ENCODE measurements at regions not wholly inside any gene's neighbourhood (a gene's known extent, or its start where the extent isn't known, plus 50 kb on each side); places are given as distances from the start of the nearest gene placed in this dataset.

- Histone ChIP-seq H3T11ph (ENCODE audit: low read length) (no peak overlapping the region), H4K5ac (ENCODE audit: insufficient read length, low read depth, low read length) (no peak overlapping the region), H3K9ac (ENCODE audit: extremely low read depth, insufficient read length, low read length) (no peak overlapping the region), H3K23ac (ENCODE audit: insufficient read length, low read depth, low read length) (no peak overlapping the region), H3K4me1 (ENCODE audit: insufficient read depth, low read length) (no peaks in the 10 kb centered on the region), H3K79me2 (ENCODE audit: insufficient read depth, low read length) (no peaks in the 10 kb centered on the region), H3K56ac (ENCODE audit: insufficient read length, low read depth, low read length) (no peak overlapping the region), H2AFZ (ENCODE audit: low read length) (no peak overlapping the region), H3K18ac (ENCODE audit: insufficient read length, low read depth, low read length) (no peak overlapping the region), H4K8ac (replicated peaks; ENCODE audit: insufficient read length, low read depth, low read length) (no peak overlapping the region), H3K27me3 (ENCODE audit: insufficient read depth, low read length) (no peaks in the 10 kb centered on the region), H4K20me1 (ENCODE audit: control insufficient read depth, insufficient read depth, insufficient read length) (no peaks in the 10 kb centered on the region), H3K79me1 (ENCODE audit: insufficient read depth, low read depth, low read length, poor library complexity, severe bottlenecking) (no peaks in the 10 kb centered on the region), H2BK20ac (ENCODE audit: low read depth, low read length, poor library complexity, severe bottlenecking) (no peak overlapping the region), H3K4ac (ENCODE audit: low read depth, low read length) (no peak overlapping the region), H3K27ac (ENCODE audit: insufficient read length, low read depth, low read length) (no peak overlapping the region), H2BK5ac (ENCODE audit: insufficient read length, low read length) (no peak overlapping the region), H3K23me2 (ENCODE audit: insufficient read length, low read depth, low read length, poor library complexity, severe bottlenecking) (no peaks in the 10 kb centered on the region), H2BK120ac (ENCODE audit: low read depth, low read length, poor library complexity, severe bottlenecking) (no peak overlapping the region), H2BK15ac (ENCODE audit: low read depth, low read length) (no peak overlapping the region), H3K14ac (ENCODE audit: insufficient read depth, low read length) (no peak overlapping the region), H4K91ac (ENCODE audit: insufficient read length, low read depth, low read length) (no peak overlapping the region), H2AK5ac (ENCODE audit: insufficient read length, low read length) (no peak overlapping the region), H2BK12ac (ENCODE audit: insufficient read length, low read depth, low read length) (no peak overlapping the region), H3K9me3 (ENCODE audit: control insufficient read depth, low read depth, low read length) (peaks cover 24% of the 10 kb centered on the region), H3K4me2 (ENCODE audit: insufficient read depth, insufficient read length, low read length) (no peak overlapping the region)
- Mint-ChIP-seq H3K4me3 (no peak overlapping the region), H3K36me3 (ENCODE audit: insufficient read depth in 1 of 3, low read depth in 3 of 3) (peaks cover 19 to 43% (median 37%) of the 10 kb centered on the region in 3 experiments), H3K27me3 (ENCODE audit: low read depth) (no peaks in the 10 kb centered on the region), H3K9me3 (peaks cover 48 to 57% of the 10 kb centered on the region in 2 experiments), H3K4me1 (no peaks in the 10 kb centered on the region), H3K27ac (no peak overlapping the region)
- no CpG with 5 or more reads among the region's 3 CpGs for WGBS (ENCODE audit: extremely low coverage, insufficient read length, low lambda C conversion rate)
- TF ChIP-seq, protein P1, sequence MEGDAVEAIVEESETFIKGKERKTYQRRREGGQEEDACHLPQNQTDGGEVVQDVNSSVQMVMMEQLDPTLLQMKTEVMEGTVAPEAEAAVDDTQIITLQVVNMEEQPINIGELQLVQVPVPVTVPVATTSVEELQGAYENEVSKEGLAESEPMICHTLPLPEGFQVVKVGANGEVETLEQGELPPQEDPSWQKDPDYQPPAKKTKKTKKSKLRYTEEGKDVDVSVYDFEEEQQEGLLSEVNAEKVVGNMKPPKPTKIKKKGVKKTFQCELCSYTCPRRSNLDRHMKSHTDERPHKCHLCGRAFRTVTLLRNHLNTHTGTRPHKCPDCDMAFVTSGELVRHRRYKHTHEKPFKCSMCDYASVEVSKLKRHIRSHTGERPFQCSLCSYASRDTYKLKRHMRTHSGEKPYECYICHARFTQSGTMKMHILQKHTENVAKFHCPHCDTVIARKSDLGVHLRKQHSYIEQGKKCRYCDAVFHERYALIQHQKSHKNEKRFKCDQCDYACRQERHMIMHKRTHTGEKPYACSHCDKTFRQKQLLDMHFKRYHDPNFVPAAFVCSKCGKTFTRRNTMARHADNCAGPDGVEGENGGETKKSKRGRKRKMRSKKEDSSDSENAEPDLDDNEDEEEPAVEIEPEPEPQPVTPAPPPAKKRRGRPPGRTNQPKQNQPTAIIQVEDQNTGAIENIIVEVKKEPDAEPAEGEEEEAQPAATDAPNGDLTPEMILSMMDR (conservative IDR thresholded peaks at IDR 0.05): no peak
- DNase-seq: no peak
Measured at GRCh38 chr5:63029891-63030290, 451.3 kb downstream of the LRRC70 start.

Measured in H9 (cell line).